Gastrocnemius medialis (tissue), 4 donors: ENCODE measurements at regions not wholly inside any gene's neighbourhood (a gene's known extent, or its start where the extent isn't known, plus 50 kb on each side); places are given as distances from the start of the nearest gene placed in this dataset.

Experiments
- ATAC-seq, 2 donors: fragments of 150-250 bp; one replicate each; pipeline ENCODE4 v1.9.1; 2016
- DNase-seq, 2 donors: peaks; one replicate each; pipeline ENCODE4 v3.0.0-alpha.2; 2019
- H3K27ac ChIP-seq, 4 donors: fragments of 200-600 bp; sonication (generic); 1 replicate in 1 of 4; 2 replicates in 3 of 4; pipeline ENCODE4 v1.5.1; 2016 to 2018; ENCODE audit warnings: mild to moderate bottlenecking in 2 of 4, moderate library complexity in 1 of 4
- H3K27me3 ChIP-seq, 3 donors: fragments of 200-600 bp; sonication (generic) in 2 of 3; 1 replicate in 1 of 3; 2 replicates in 2 of 3; pipeline versions ENCODE4 v1.5.1 to v1.6.0; 2016 to 2019; ENCODE audit warnings: mild to moderate bottlenecking in 1 of 3, moderate library complexity in 1 of 3
- H3K36me3 ChIP-seq, 2 donors: fragments of 200-600 bp; sonication (generic) in 1 of 2; one replicate each; pipeline ENCODE4 v1.5.1; 2017 to 2018
- H3K4me1 ChIP-seq, 2 donors: fragments of 200-600 bp; sonication (generic) in 1 of 2; one replicate each; pipeline ENCODE4 v1.5.1; 2016 to 2017; ENCODE audit warnings: mild to moderate bottlenecking in 2 of 2
- H3K4me3 ChIP-seq, 4 donors: fragments of 200-600 bp; sonication (generic) in 3 of 4; 1 replicate in 1 of 4; 2 replicates in 3 of 4; pipeline ENCODE4 v1.5.1; 2016 to 2019; ENCODE audit warnings: mild to moderate bottlenecking in 2 of 4
- H3K9me3 ChIP-seq, 3 donors: fragments of 200-600 bp; sonication (generic) in 2 of 3; 1 replicate in 1 of 3; 2 replicates in 2 of 3; pipeline ENCODE4 v1.5.1; 2016 to 2019
- CTCF ChIP-seq, 5 experiments: fragments of 450-650 bp in 3 of 5; fragments of 200-600 bp in 2 of 5; sonication (generic) in 2 of 5; IDR thresholded peaks in 4 of 5; conservative IDR thresholded peaks in 1 of 5; 1 replicate in 4 of 5; 2 replicates in 1 of 5; pipeline ENCODE4 v1.5.1; 2016 to 2019; ENCODE audit warnings: antibody characterized with exemption in 5 of 5, mild to moderate bottlenecking in 3 of 5, moderate library complexity in 3 of 5
- POLR2A ChIP-seq, 2 donors: fragments of 450-650 bp; IDR thresholded peaks; one replicate each; pipeline ENCODE4 v1.6.1; 2017; ENCODE audit warnings: antibody characterized with exemption in 2 of 2, mild to moderate bottlenecking in 2 of 2, moderate library complexity in 2 of 2
- in situ Hi-C, 4 donors: fragments of 200-750 bp; cut with MboI; loops; one replicate each; pipeline versions ENCODE4 v1.15.0 to v1.8.0; 2017; ENCODE audit warnings: low sequenced_read_pairs in 4 of 4
- intact Hi-C: fragments of 100-400 bp; cut with DNase I; formaldehyde crosslinking; loops from one replicate; pipeline ENCODE4 v1.15.1; 2023; ENCODE audit warnings: low total_unique reads

DNA sequence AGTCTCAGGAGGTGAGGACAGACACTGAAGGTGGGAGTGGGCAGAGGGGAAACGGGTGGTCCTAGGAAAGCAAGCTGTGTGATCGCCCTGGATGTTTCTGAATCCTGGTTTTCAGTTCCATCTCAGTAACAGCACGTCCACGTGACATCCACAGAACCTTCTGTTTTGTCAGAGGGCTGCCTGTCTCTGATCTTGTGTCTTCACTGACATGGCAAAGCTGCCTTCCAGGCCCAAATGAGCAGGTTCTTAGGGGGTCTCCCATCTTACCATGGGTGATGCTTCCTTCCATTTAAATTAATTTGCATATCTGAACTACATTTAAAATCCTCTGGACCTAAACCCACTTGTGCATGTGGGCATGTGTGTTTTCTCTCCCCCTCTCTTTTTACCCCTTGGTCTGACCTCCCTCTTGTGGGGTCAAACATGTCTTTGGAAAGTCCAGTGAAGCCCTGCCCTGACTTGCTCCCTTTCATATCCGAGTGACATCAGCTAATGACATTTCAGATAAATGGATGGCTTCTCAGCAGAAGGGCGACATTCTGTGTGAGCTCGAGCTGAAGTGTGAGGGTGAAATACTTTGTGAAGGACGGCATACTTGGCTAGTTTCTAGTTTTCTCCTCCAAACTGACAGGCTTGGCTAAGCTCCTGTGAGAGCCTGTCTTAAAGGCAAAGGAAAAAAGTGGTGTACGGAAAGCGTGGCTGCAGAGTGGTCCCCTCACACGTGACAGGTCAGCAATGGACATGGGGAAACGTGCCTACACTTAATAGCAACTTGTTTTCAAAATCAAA, 204.8 kb upstream of the S1PR3 start:
- Histone ChIP-seq H3K27ac (no peak overlapping the region), H3K4me1 (no peaks in the 10 kb centered on the region), H3K9me3 (no peaks in the 10 kb centered on the region), H3K36me3 (no peaks in the 10 kb centered on the region), H3K4me3 (no peak overlapping the region), H3K27me3 (no peaks in the 10 kb centered on the region)
- in situ Hi-C loops: no loop called here
- ATAC-seq: no peak
- intact Hi-C loops: no loop called here
- TF ChIP-seq POLR2A (IDR thresholded peaks at IDR 0.05) (no peak), CTCF (IDR thresholded peaks at IDR 0.05 in 4 of 5, conservative IDR thresholded peaks at IDR 0.05 in 1 of 5) (no peak)
- DNase-seq: no peak

- no peak for DNase-seq
- ATAC-seq: no peak
- Histone ChIP-seq H3K27ac (no peak overlapping the region), H3K9me3 (no peaks in the 10 kb centered on the region), H3K36me3 (no peaks in the 10 kb centered on the region), H3K27me3 (no peaks in the 10 kb centered on the region), H3K4me1 (no peaks in the 10 kb centered on the region), H3K4me3 (no peak overlapping the region)
- intact Hi-C loops (no loop called here), in situ Hi-C loops (no loop called here)
- TF ChIP-seq POLR2A (IDR thresholded peaks at IDR 0.05) (no peak), CTCF (IDR thresholded peaks at IDR 0.05 in 4 of 5, conservative IDR thresholded peaks at IDR 0.05 in 1 of 5) (no peak)
Observed at GRCh38 chr9:88789785-88790184, 201.5 kb upstream of the S1PR3 start.

DNA sequence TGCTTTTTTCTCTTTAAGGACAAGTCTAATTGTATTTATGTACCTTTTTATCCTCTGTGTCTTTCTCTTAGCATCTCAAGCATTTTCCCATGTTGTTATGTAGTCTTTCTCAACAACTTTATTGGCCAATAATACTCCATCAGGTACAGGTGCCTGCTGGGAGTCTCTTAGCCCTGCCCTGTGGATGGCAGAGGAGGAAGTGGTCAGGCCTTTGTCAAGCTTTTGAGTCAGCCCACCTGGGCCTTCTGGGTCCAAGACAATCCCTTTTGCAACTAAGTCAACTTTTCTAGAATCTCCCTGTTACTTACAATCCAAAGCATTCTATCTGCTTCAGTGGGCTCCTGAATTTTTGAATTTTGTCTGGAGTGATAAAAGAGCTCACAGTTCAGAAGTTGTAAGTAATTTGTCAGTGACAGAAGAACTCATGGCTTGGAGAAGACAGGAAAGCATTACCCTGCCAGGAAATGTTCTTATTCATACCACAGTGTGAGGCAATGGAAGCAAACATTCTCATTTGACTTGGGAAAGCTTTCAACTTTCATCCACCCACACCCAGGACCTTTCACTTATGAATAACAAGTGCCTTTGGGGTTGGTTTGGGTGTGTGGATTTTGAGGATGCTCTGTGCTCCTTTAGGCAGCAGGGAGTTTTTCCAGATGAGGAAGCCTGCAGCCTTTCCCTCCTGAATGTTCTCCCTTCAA, 200.0 kb upstream of the S1PR3 start:
- ATAC-seq (peak; percentile 53 to 66), DNase-seq (peak in 1 of 2 donors; percentile 20)
- Histone ChIP-seq H3K36me3 (no peaks in the 10 kb centered on the region), H3K4me1 (no peaks in the 10 kb centered on the region), H3K9me3 (no peaks in the 10 kb centered on the region), H3K4me3 (no peak overlapping the region), H3K27me3 (no peaks in the 10 kb centered on the region), H3K27ac (peak overlapping the region in 1 of 4 donors; percentile 43)
- in situ Hi-C loops (no loop called here), intact Hi-C loops (no loop called here)
- TF ChIP-seq CTCF (IDR thresholded peaks at IDR 0.05 in 4 of 5, conservative IDR thresholded peaks at IDR 0.05 in 1 of 5) (no peak), POLR2A (IDR thresholded peaks at IDR 0.05) (no peak)

- in situ Hi-C loops (no loop called here), intact Hi-C loops (no loop called here)
- H3K4me3 ChIP-seq: no peak overlapping the region
- no peaks in the 10 kb centered on the region for H3K4me1 ChIP-seq
- no peaks in the 10 kb centered on the region for H3K36me3 ChIP-seq
- ATAC-seq: no peak
- no peak overlapping the region for H3K27ac ChIP-seq
- TF ChIP-seq CTCF (IDR thresholded peaks at IDR 0.05 in 4 of 5, conservative IDR thresholded peaks at IDR 0.05 in 1 of 5): no peak
- no peak for TF ChIP-seq POLR2A (IDR thresholded peaks at IDR 0.05)
- no peak for DNase-seq
- H3K27me3 ChIP-seq: no peaks in the 10 kb centered on the region
- H3K9me3 ChIP-seq: no peaks in the 10 kb centered on the region
Observed at GRCh38 chr9:88792502-88792901, 198.8 kb upstream of the S1PR3 start.
